Subcutaneous abdominal adipose tissue (tissue), 5 donors: ENCODE measurements at regions not wholly inside any gene's neighbourhood (a gene's known extent, or its start where the extent isn't known, plus 50 kb on each side); places are given as distances from the start of the nearest gene placed in this dataset.

Experiments
- H3K27ac ChIP-seq: one replicate; pipeline ENCODE4 v1.7.0; 2013; ENCODE audit warnings: low read depth, mild to moderate bottlenecking, inconsistent platforms, low read length, moderate library complexity
- H3K27me3 ChIP-seq, 5 donors: one replicate each; pipeline ENCODE4 v1.7.0; 2013; ENCODE audit warnings: low read length in 5 of 5, inconsistent platforms in 1 of 5; ENCODE audit not compliant: control insufficient read depth in 5 of 5, insufficient read depth in 4 of 5
- H3K36me3 ChIP-seq, 5 donors: one replicate each; pipeline ENCODE4 v1.7.0; 2013; ENCODE audit warnings: low read length in 5 of 5; ENCODE audit not compliant: control insufficient read depth in 5 of 5, insufficient read depth in 5 of 5
- H3K4me1 ChIP-seq, 5 donors: one replicate each; pipeline ENCODE4 v1.7.0; 2013; ENCODE audit warnings: low read length in 5 of 5, mild to moderate bottlenecking in 3 of 5, moderate library complexity in 1 of 5; ENCODE audit not compliant: control insufficient read depth in 5 of 5, insufficient read depth in 5 of 5
- H3K4me3 ChIP-seq, 5 donors: one replicate each; pipeline ENCODE4 v1.7.0; 2013; ENCODE audit warnings: low read length in 5 of 5, low read depth in 1 of 5
- H3K9ac ChIP-seq, 5 donors: one replicate each; pipeline ENCODE4 v1.7.0; 2013; ENCODE audit warnings: low read length in 5 of 5, mild to moderate bottlenecking in 4 of 5, moderate library complexity in 3 of 5
- H3K9me3 ChIP-seq, 5 donors: one replicate each; pipeline ENCODE4 v1.7.0; 2013; ENCODE audit warnings: low read length in 5 of 5; ENCODE audit not compliant: control insufficient read depth in 5 of 5
- donor health status: healthy.
- donor health status: healthy.
- donor health status: healthy.
- donor health status: healthy.
- donor health status: healthy.

DNA sequence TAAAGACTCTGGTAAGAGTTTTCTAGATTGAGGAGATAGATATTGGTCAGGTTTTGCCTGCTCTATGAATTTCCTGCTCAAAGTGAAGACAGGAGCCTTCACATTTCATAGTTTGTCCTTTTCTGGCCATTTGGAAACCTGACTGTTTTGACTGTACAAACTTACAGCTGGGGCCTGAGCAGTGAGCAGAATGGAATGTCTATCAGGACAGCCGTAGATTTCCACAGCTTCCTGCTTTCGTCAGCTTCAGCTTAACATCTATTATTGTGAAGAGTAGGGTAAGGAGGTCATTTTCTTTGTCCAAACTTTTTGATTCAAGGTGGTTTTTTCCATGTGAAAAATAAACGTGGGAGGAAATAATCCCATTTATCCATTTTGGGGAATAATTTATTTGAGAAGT, 124.3 kb upstream of the DIPK2B start:
- Histone ChIP-seq H3K27me3 (peaks cover 0 to 13% (median 2%) of the 10 kb centered on the region in 5 donors), H3K9ac (no peak overlapping the region), H3K27ac (no peak overlapping the region), H3K4me1 (peaks cover 0 to 5% (median 0%) of the 10 kb centered on the region in 5 donors), H3K36me3 (no peaks in the 10 kb centered on the region), H3K9me3 (no peaks in the 10 kb centered on the region), H3K4me3 (no peak overlapping the region)

DNA sequence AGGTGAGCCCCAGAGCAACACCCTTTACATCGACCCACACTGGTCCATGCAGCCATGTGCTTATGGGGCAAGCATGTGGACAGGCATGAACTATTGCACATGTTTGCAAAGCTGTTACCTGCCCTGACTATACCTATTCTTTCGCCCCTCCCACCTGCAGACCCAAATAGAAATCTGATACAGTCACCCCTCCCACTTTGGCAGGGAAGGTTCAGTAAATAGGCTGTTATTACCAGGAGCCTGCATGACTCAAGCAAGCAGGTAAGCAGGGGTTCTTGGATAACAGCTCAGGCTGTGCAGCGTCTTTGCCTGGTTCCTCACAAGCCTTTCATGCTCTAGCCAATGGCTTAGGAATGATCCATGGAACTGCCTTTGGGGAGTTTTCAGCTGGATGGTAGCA, 122.7 kb upstream of the DIPK2B start:
- Histone ChIP-seq H3K9me3 (no peaks in the 10 kb centered on the region), H3K36me3 (no peaks in the 10 kb centered on the region), H3K4me3 (no peak overlapping the region), H3K27ac (no peak overlapping the region), H3K27me3 (peaks cover 0 to 15% (median 0%) of the 10 kb centered on the region in 5 donors), H3K4me1 (peaks cover 0 to 5% (median 0%) of the 10 kb centered on the region in 5 donors), H3K9ac (no peak overlapping the region)

DNA sequence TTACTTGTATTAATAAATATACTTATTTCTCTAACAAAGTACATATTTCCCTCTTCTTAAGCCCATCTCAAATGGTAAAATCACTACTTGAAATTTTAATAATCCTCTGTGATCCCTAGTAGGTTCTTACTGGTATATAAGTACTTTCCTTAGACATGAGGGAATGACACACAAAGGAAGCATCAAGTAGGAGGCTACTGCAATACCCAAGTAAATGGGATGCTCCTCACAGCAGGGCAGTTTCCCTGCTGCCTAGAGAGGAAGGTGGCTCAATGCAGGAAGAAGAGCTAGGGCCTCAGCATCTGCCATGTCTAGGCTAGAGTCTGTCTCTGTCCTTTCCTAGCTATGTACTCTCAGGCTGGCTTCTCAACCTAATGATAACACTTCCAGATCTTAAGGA, 122.1 kb upstream of the DIPK2B start:
- peaks cover 0 to 5% (median 0%) of the 10 kb centered on the region in 5 donors for H3K4me1 ChIP-seq
- H3K9me3 ChIP-seq, result no peaks in the 10 kb centered on the region
- no peaks in the 10 kb centered on the region for H3K36me3 ChIP-seq
- H3K27ac ChIP-seq, result no peak overlapping the region
- H3K27me3 ChIP-seq, result peaks cover 0 to 15% (median 0%) of the 10 kb centered on the region in 5 donors
- no peak overlapping the region for H3K4me3 ChIP-seq
- no peak overlapping the region for H3K9ac ChIP-seq

- H3K9ac ChIP-seq, result no peak overlapping the region
- H3K27ac ChIP-seq, result no peak overlapping the region
- H3K27me3 ChIP-seq, result peaks cover 0 to 15% (median 0%) of the 10 kb centered on the region in 5 donors
- H3K4me1 ChIP-seq, result peaks cover 0 to 5% (median 0%) of the 10 kb centered on the region in 5 donors
- no peaks in the 10 kb centered on the region for H3K36me3 ChIP-seq
- H3K4me3 ChIP-seq, result no peak overlapping the region
- no peaks in the 10 kb centered on the region for H3K9me3 ChIP-seq
Measured at GRCh38 chrX:45322382-45322781, 121.7 kb upstream of the DIPK2B start.

- H3K4me3 ChIP-seq, result no peak overlapping the region
- H3K27me3 ChIP-seq, result peaks cover 0 to 9% (median 0%) of the 10 kb centered on the region in 5 donors
- no peak overlapping the region for H3K27ac ChIP-seq
- H3K4me1 ChIP-seq, result peaks cover 0 to 5% (median 0%) of the 10 kb centered on the region in 5 donors
- H3K9me3 ChIP-seq, result no peaks in the 10 kb centered on the region
- no peaks in the 10 kb centered on the region for H3K36me3 ChIP-seq
- no peak overlapping the region for H3K9ac ChIP-seq
Measured at GRCh38 chrX:45320191-45320590, 119.5 kb upstream of the DIPK2B start.

GRCh38 chrX:45309801-45310200, 109.1 kb upstream of the DIPK2B start:
- H3K9me3 ChIP-seq, result peaks cover 0 to 4% (median 2%) of the 10 kb centered on the region in 5 donors
- no peak overlapping the region for H3K9ac ChIP-seq
- no peaks in the 10 kb centered on the region for H3K4me1 ChIP-seq
- peaks cover 0 to 4% (median 0%) of the 10 kb centered on the region in 5 donors for H3K27me3 ChIP-seq
- no peak overlapping the region for H3K4me3 ChIP-seq
- H3K36me3 ChIP-seq, result no peaks in the 10 kb centered on the region
- no peak overlapping the region for H3K27ac ChIP-seq

- Histone ChIP-seq H3K9ac (no peak overlapping the region), H3K4me1 (no peaks in the 10 kb centered on the region), H3K4me3 (no peak overlapping the region), H3K9me3 (peaks cover 0 to 2% (median 0%) of the 10 kb centered on the region in 5 donors), H3K27me3 (peaks cover 0 to 4% (median 0%) of the 10 kb centered on the region in 5 donors), H3K27ac (no peak overlapping the region), H3K36me3 (no peaks in the 10 kb centered on the region)
Measured at GRCh38 chrX:45309096-45309495, 108.4 kb upstream of the DIPK2B start.

GRCh38 chrX:45306794-45307193, 106.1 kb upstream of the DIPK2B start:
- Histone ChIP-seq H3K9me3 (peaks cover 0 to 2% (median 0%) of the 10 kb centered on the region in 5 donors), H3K36me3 (no peaks in the 10 kb centered on the region)

DNA sequence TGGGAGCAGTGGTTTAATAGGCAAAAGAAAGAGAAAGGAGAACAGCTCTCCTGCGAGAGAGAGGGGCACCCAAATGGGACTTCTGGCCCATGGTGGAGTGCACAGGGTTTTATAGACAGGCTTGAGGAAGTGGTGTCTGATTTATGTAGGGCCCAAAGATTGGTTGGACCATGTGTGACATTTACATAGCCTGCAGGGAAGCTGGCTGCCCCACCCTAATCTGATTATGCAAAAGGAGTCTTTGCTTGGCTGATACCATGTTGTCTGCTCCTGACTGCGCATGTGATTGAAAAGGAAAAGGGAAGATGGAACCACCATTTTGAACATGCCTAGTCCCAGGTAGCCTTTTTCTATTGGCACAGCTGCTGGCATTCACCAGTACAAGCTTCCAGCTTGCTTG, 100.0 kb upstream of the DIPK2B start:
- Histone ChIP-seq H3K27me3 (peaks cover 0 to 4% (median 0%) of the 10 kb centered on the region in 5 donors), H3K9me3 (peaks cover 0 to 2% (median 0%) of the 10 kb centered on the region in 5 donors), H3K36me3 (no peaks in the 10 kb centered on the region), H3K27ac (no peak overlapping the region), H3K4me1 (peaks cover 0 to 1% (median 1%) of the 10 kb centered on the region in 5 donors), H3K9ac (no peak overlapping the region), H3K4me3 (no peak overlapping the region)

More at GRCh38 chrX:45306794-45307193, 106.1 kb upstream of the DIPK2B start:
- Histone ChIP-seq H3K9ac (no peak overlapping the region), H3K27me3 (peaks cover 0 to 2% (median 0%) of the 10 kb centered on the region in 5 donors), H3K4me3 (no peak overlapping the region), H3K4me1 (no peaks in the 10 kb centered on the region), H3K27ac (no peak overlapping the region)

- peaks cover 0 to 22% (median 2%) of the 10 kb centered on the region in 5 donors for H3K27me3 ChIP-seq
- H3K27ac ChIP-seq, result no peak overlapping the region
- no peak overlapping the region for H3K9ac ChIP-seq
- H3K36me3 ChIP-seq, result no peaks in the 10 kb centered on the region
- H3K4me1 ChIP-seq, result peaks cover 0 to 7% (median 5%) of the 10 kb centered on the region in 5 donors
- no peaks in the 10 kb centered on the region for H3K9me3 ChIP-seq
- no peak overlapping the region for H3K4me3 ChIP-seq
Measured at GRCh38 chrX:45295259-45295986, 94.7 kb upstream of the DIPK2B start.
